ENCODE measurements at regions not wholly inside any gene's neighbourhood (a gene's known extent, or its start where the extent isn't known, plus 50 kb on each side); places are given as distances from the start of the nearest gene placed in this dataset.

GRCh38 chr9:30746589-30746988, 1637.9 kb upstream of the ACO1 start:
- TF ChIP-seq CTCF (IDR thresholded peaks at IDR 0.05; ENCODE audit: low read depth, low read length, poor library complexity, severe bottlenecking), result no peak
- no peak for TF ChIP-seq EZH2phosphoT487 (IDR thresholded peaks at IDR 0.05; ENCODE audit: borderline replicate concordance, low read length)

Data from DOHH2 (cell line).